ENCODE measurements at regions not wholly inside any gene's neighbourhood (a gene's known extent, or its start where the extent isn't known, plus 50 kb on each side); places are given as distances from the start of the nearest gene placed in this dataset.

DNA sequence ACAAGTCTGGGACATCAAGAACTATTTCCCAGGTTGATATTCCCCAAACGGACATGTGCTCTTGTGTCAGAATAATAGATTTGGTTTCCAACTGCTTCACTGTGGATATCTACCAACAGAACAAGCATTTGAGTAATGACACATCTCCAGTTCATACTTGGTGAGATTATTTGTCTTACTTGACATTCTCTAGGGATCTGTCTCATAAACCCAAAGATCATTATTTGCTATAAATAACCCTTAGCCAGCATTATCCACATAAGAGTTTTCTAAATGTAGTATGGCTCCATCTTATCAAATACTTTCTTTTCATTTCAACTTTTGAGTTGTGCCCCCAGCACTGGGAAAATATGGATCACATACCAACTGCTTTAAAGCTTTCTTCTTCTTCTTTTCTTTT is 1063.9 kb upstream of the CDH18 start:
- H3K36me3 ChIP-seq (ENCODE audit: low read depth): no peaks in the 10 kb centered on the region
- WGBS, 2 experiments (ENCODE audit: low coverage in 1 of 2, low lambda C conversion rate in 2 of 2, missing lambda C conversion rate in 2 of 2): 11 to 33% methylated on average over 1 of the region's 1 CpG
- H3F3A ChIP-seq (ENCODE audit: insufficient read depth): no peaks in the 10 kb centered on the region
- no peak overlapping the region for H2AFZ ChIP-seq
- TF ChIP-seq EZH2 (IDR thresholded peaks at IDR 0.05; ENCODE audit: insufficient read depth, poor library complexity, severe bottlenecking) (no peak), EZH2phosphoT487 (IDR thresholded peaks at IDR 0.05; ENCODE audit: insufficient read depth, low read depth) (no peak)
- H3K9ac ChIP-seq: no peak overlapping the region
- in situ Hi-C loops (cut with MboI): no loop called here
- H3K4me2 ChIP-seq (ENCODE audit: unreplicated experiment): no peak overlapping the region
- H3K4me1 ChIP-seq (ENCODE audit: insufficient read depth): no peaks in the 10 kb centered on the region
- no peaks in the 10 kb centered on the region for H3K27me3 ChIP-seq (replicated peaks; ENCODE audit: insufficient read depth)
- H3K4me3 ChIP-seq: no peak overlapping the region
- no peaks in the 10 kb centered on the region for H3K9me3 ChIP-seq (ENCODE audit: low read depth)
- no peaks in the 10 kb centered on the region for H4K20me1 ChIP-seq (ENCODE audit: insufficient read depth)
- no peak for DNase-seq
- no peaks in the 10 kb centered on the region for H3K9me2 ChIP-seq (ENCODE audit: insufficient read depth)
- H3K27ac ChIP-seq: no peak overlapping the region
- no peaks in the 10 kb centered on the region for H3K79me2 ChIP-seq (ENCODE audit: insufficient read depth)

DNA sequence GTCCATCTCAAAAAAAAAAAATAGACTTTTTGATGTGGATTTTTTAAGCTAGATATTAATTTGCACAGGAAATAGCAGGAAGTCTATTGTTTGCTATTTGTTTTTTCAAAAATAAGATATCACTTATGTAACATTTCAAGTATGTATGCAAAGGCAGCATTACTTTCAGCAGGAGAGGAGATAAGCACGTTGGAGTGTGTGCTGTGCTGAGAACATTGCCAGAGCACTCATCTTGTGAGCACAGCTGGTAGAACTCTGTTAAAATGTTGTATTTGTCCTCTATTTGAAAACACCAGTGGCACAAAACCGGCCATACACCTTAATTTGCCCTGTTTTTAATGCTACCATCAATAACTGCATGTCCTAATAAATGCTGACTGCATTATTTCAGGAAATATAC is 1061.9 kb upstream of the CDH18 start:
- no peaks in the 10 kb centered on the region for H3K4me1 ChIP-seq (ENCODE audit: insufficient read depth)
- H3K9ac ChIP-seq: no peak overlapping the region
- WGBS, 2 experiments (ENCODE audit: low coverage in 1 of 2, low lambda C conversion rate in 2 of 2, missing lambda C conversion rate in 2 of 2): 5 to 9% methylated on average over 2 of the region's 2 CpGs
- no peaks in the 10 kb centered on the region for H3K79me2 ChIP-seq (ENCODE audit: insufficient read depth)
- H3K4me2 ChIP-seq (ENCODE audit: unreplicated experiment): no peak overlapping the region
- in situ Hi-C loops (cut with MboI): no loop called here
- no peaks in the 10 kb centered on the region for H4K20me1 ChIP-seq (ENCODE audit: insufficient read depth)
- no peak overlapping the region for H3K4me3 ChIP-seq
- H3K9me2 ChIP-seq (ENCODE audit: insufficient read depth): no peaks in the 10 kb centered on the region
- no peak for TF ChIP-seq EZH2phosphoT487 (IDR thresholded peaks at IDR 0.05; ENCODE audit: insufficient read depth, low read depth)
- no peak for TF ChIP-seq EZH2 (IDR thresholded peaks at IDR 0.05; ENCODE audit: insufficient read depth, poor library complexity, severe bottlenecking)
- H3F3A ChIP-seq (ENCODE audit: insufficient read depth): no peaks in the 10 kb centered on the region
- no peak overlapping the region for H3K27ac ChIP-seq
- H2AFZ ChIP-seq: no peak overlapping the region
- no peak for DNase-seq
- H3K9me3 ChIP-seq (ENCODE audit: low read depth): no peaks in the 10 kb centered on the region
- H3K27me3 ChIP-seq (replicated peaks; ENCODE audit: insufficient read depth): no peaks in the 10 kb centered on the region
- H3K36me3 ChIP-seq (ENCODE audit: low read depth): no peaks in the 10 kb centered on the region

DNA sequence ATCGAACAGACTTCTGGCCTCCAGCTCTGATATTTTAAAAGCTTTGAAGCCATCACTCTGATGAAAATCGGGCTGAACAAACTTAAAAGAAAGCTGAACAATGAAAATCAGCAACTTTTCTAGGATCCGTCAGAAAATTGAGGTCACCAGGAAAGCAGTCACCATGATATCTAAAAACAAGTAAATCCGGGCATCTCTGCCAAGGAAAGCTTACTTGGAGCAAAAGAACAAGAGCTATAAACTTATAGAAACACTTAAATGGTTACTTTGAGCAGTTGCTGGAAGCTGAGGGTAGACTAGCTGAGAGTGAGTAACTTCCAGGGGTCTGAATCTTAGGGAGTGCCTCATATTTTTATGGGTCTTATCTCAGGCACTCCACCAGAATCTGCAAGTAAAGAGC is 1043.0 kb upstream of the CDH18 start:
- in situ Hi-C loops (cut with MboI): no loop called here
- Histone ChIP-seq H3K9me3 (ENCODE audit: low read depth) (no peaks in the 10 kb centered on the region), H3K9ac (no peak overlapping the region), H3K36me3 (ENCODE audit: low read depth) (no peaks in the 10 kb centered on the region), H3K27ac (no peak overlapping the region), H3K79me2 (ENCODE audit: insufficient read depth) (no peaks in the 10 kb centered on the region), H3F3A (ENCODE audit: insufficient read depth) (no peaks in the 10 kb centered on the region), H4K20me1 (ENCODE audit: insufficient read depth) (no peaks in the 10 kb centered on the region), H2AFZ (no peak overlapping the region), H3K9me2 (ENCODE audit: insufficient read depth) (no peaks in the 10 kb centered on the region), H3K4me2 (ENCODE audit: unreplicated experiment) (no peak overlapping the region), H3K4me3 (no peak overlapping the region), H3K4me1 (ENCODE audit: insufficient read depth) (no peaks in the 10 kb centered on the region), H3K27me3 (replicated peaks; ENCODE audit: insufficient read depth) (no peaks in the 10 kb centered on the region)
- 17% methylated on average over 4 of the region's 4 CpGs for WGBS, 2 experiments (ENCODE audit: low coverage in 1 of 2, low lambda C conversion rate in 2 of 2, missing lambda C conversion rate in 2 of 2)
- no peak for TF ChIP-seq EZH2 (IDR thresholded peaks at IDR 0.05; ENCODE audit: insufficient read depth, poor library complexity, severe bottlenecking)
- TF ChIP-seq EZH2phosphoT487 (IDR thresholded peaks at IDR 0.05; ENCODE audit: insufficient read depth, low read depth): no peak
- no peak for DNase-seq

DNA sequence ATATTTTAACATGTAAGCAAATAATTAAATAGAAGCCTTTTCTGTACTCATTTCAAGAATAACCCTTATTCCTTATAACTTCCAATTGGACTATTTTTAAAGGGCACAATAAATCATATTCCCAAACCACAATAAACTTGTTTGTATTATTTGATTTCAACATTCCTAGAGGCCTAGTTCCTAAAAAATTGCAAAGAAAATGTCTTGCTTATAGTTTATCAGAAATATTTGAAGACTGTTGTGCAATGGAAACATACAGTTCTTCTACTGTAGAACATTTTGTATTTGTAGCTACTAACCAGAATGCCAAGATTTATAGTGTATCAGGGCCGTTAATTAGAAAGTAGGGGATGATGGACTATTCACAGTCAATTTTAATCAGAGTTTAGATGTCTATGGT is 1037.0 kb upstream of the CDH18 start:
- Histone ChIP-seq H3F3A (ENCODE audit: insufficient read depth) (no peaks in the 10 kb centered on the region), H3K4me2 (ENCODE audit: unreplicated experiment) (no peak overlapping the region), H3K27me3 (replicated peaks; ENCODE audit: insufficient read depth) (no peaks in the 10 kb centered on the region), H3K4me1 (ENCODE audit: insufficient read depth) (no peaks in the 10 kb centered on the region), H3K36me3 (ENCODE audit: low read depth) (no peaks in the 10 kb centered on the region), H3K9me3 (ENCODE audit: low read depth) (no peaks in the 10 kb centered on the region), H3K9me2 (ENCODE audit: insufficient read depth) (no peaks in the 10 kb centered on the region), H3K4me3 (no peak overlapping the region), H4K20me1 (ENCODE audit: insufficient read depth) (no peaks in the 10 kb centered on the region), H3K79me2 (ENCODE audit: insufficient read depth) (no peaks in the 10 kb centered on the region), H2AFZ (no peak overlapping the region), H3K27ac (no peak overlapping the region), H3K9ac (no peak overlapping the region)
- in situ Hi-C loops (cut with MboI): no loop called here
- 5 to 7% methylated on average over 1 of the region's 1 CpG for WGBS, 2 experiments (ENCODE audit: low coverage in 1 of 2, low lambda C conversion rate in 2 of 2, missing lambda C conversion rate in 2 of 2)
- TF ChIP-seq EZH2 (IDR thresholded peaks at IDR 0.05; ENCODE audit: insufficient read depth, poor library complexity, severe bottlenecking): no peak
- no peak for TF ChIP-seq EZH2phosphoT487 (IDR thresholded peaks at IDR 0.05; ENCODE audit: insufficient read depth, low read depth)
- no peak for DNase-seq

DNA sequence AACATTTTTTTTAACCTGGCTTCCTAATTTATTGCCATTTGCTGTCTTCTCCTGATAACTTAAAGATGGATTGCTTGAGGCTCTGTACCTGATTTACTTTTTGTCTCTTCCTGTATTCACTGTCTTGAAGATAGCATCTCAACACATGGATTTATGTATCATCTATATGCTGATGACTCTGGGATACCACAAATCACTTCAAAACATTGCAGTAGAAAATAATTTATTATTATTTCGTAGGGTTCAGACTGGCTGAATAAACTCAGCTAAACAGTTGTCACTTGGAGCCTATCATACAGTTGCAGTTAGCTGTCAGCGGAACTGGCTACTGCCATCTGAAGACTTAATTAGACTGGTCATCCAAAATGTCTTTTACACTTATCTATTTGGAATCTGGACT is 1025.2 kb upstream of the CDH18 start:
- no peak overlapping the region for H3K9ac ChIP-seq
- H2AFZ ChIP-seq: no peak overlapping the region
- no peak overlapping the region for H3K27ac ChIP-seq
- no peak overlapping the region for H3K4me3 ChIP-seq
- no peaks in the 10 kb centered on the region for H3K79me2 ChIP-seq (ENCODE audit: insufficient read depth)
- no peak for TF ChIP-seq EZH2phosphoT487 (IDR thresholded peaks at IDR 0.05; ENCODE audit: insufficient read depth, low read depth)
- in situ Hi-C loops (cut with MboI): no loop called here
- no peaks in the 10 kb centered on the region for H3F3A ChIP-seq (ENCODE audit: insufficient read depth)
- no peaks in the 10 kb centered on the region for H3K27me3 ChIP-seq (replicated peaks; ENCODE audit: insufficient read depth)
- WGBS, 2 experiments (ENCODE audit: low coverage in 1 of 2, low lambda C conversion rate in 2 of 2, missing lambda C conversion rate in 2 of 2): 14 to 29% methylated on average over 2 of the region's 2 CpGs
- no peaks in the 10 kb centered on the region for H3K4me1 ChIP-seq (ENCODE audit: insufficient read depth)
- H3K36me3 ChIP-seq (ENCODE audit: low read depth): no peaks in the 10 kb centered on the region
- H3K4me2 ChIP-seq (ENCODE audit: unreplicated experiment): no peak overlapping the region
- H3K9me2 ChIP-seq (ENCODE audit: insufficient read depth): no peaks in the 10 kb centered on the region
- no peaks in the 10 kb centered on the region for H3K9me3 ChIP-seq (ENCODE audit: low read depth)
- no peak for DNase-seq
- H4K20me1 ChIP-seq (ENCODE audit: insufficient read depth): no peaks in the 10 kb centered on the region
